ENCODE measurements at regions not wholly inside any gene's neighbourhood (a gene's known extent, or its start where the extent isn't known, plus 50 kb on each side); places are given as distances from the start of the nearest gene placed in this dataset.

DNA sequence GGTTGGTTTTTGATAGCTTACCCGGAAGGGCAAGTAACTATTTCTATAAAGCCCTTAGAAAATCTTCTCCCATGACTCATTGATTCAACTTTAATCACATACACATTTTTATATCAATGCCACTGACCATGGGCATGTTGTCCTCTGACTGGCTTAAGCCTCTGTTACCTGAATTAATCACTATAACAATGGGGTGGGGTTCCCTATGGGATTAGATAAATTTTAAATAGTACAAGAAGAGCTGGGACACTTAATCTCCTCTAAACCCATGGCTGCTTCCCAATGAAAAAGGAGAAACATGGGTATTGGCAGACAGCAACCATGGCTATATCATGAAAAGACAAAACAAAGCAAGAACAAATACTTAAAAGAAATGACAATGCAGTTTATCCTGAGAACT, 636.2 kb downstream of the BRINP1 start:
- no peak for DNase-seq (ENCODE audit: low spot score)

DNA sequence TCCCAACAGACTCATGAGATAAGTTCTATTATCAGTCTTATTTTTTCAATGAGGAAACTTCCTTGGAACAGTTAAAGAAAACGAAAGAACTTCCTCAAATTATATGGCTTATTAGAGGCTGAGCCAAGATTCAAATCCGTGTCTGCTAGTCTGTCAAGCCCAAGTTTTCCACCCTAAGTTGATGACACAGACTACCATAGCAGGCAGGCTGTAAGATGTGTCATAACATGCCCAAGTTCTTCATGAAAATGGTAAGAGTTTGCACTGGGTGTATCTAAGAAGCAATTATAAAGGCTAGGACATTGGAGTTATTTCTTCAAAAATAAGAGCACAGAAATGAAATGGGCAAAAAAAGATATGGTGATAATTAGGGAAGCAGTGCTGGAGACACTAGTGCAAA, 634.5 kb downstream of the BRINP1 start:
- DNase-seq (ENCODE audit: low spot score): no peak

DNA sequence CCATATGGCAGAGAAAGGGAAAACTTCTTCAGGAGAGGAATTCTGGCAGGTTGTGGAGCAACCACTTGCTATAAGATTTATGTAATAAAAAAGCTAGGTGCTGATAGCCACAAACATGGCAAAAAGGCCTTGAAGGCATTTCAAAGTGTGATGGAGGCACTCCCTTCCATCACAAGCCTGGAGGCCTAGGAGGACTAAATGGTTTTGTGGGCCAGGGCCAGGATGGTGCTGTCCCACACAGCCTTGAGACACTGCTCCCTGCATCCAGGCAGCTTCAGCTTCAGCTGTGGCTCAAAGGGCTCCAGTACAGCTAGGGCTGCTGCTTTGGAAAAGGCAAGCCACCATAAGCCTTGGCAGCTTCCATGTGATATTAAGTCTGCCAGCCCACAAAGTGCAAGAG, 632.8 kb downstream of the BRINP1 start:
- DNase-seq (ENCODE audit: low spot score): no peak

DNA sequence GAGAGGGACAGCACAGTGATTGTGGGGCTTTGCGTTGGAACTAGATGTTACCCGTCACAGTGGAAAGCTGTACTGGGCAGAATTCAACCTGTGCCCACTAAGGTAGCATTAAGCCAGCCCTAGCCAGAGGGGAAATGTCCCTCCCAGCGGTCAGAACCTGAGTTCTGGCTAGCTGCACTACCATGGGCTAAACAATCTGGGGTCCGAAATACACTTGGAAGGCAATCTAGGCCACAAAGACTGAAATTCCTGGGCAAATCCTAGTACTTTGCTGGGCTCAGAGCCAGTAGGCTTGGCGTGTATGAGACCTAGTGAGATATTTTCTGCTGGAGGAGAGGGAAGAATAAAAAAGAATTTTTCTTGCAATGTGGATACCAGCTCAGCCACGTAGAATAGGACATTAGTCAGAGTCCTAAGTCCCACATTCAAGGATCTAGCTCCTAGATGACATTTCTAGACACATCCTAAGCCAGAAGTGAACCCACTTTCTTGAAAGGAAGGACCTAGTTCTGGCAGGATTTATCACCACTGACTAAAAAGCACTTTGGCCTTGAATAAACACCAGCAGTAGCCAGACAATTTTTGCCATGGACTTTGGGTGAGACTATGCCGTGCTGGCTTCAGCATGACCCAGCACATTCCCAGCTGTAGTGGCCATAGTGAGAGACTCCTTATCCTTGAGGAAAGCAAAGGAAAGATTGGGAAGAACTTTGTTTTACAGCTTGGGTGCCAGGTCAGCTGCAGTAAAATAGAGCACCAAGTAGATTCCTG, 618.0 kb downstream of the BRINP1 start:
- no peak for DNase-seq (ENCODE audit: low spot score)

DNA sequence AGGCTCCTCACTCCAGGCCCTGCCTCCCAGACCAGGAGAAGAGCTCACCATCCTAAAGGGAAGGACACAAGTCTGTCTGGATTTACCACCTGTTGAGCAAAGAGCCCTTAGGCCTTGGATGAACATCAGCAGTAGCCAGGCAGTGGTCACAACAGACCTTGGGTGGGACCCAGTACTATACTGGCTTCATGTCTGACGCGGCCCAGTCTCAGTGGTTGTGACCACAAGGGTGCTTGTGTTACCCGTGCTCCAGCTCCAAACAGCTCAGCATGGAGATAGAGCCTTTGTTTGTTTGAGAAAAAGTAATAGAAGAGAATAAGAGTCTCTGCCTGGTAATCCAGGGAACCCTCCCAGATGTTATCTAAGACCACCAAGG, 617.4 kb downstream of the BRINP1 start:
- DNase-seq (ENCODE audit: low spot score): no peak

DNA sequence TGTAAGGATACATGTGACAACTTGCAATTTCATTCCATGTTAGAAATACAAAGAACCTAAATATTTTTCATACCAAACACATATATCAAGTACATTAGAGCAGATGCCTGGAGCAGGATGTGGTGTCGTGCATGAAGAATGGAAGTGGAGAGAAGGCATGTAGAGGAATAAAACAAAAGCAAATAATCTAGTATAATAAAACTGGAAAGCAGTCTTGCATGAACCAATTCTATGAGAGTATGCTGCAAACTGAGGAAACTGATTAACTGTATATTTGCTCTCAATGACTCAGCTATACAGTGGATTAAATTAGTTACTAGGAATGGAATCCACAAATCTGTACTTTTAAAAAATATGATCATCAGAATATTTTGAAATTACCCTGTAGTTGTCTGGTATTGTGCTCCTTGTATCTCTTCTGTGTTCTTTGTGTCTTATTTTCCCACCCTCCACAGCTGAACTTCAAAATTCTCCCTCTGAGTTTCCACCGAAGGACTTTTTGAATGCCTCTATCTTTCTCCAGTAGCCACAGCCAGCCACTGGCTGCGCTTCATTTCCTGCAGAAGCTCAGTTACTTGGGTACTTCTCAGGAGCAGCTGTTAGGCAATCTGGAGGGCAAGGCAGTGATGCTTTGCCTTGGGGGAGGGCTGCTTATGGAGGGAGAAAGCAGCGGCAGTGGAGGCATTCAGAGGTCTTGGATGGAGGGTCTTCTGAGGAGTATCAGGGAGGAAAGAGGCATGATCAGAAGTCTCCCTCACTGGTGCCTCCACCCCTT, 608.0 kb downstream of the BRINP1 start:
- no peak for DNase-seq (ENCODE audit: low spot score)

DNA sequence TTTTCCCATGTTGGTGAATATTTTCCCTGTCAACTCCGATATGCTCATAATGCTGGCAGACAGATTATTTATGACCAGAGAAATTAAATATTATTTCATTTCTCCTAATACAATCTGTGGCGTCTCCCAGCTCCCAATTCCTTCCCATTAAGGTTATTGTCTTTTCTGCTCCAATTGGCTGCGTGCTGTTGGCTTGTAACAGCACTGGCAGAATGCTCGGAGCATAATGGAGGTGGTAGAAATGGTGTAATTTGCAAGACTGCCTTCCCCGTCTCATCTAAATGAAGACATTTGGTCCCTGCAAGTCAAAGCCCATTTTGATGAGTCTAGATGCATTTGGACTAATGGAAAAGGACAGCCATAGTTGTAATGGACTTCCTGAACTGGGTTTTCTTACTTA, 601.7 kb downstream of the BRINP1 start:
- DNase-seq (ENCODE audit: low spot score): no peak

DNA sequence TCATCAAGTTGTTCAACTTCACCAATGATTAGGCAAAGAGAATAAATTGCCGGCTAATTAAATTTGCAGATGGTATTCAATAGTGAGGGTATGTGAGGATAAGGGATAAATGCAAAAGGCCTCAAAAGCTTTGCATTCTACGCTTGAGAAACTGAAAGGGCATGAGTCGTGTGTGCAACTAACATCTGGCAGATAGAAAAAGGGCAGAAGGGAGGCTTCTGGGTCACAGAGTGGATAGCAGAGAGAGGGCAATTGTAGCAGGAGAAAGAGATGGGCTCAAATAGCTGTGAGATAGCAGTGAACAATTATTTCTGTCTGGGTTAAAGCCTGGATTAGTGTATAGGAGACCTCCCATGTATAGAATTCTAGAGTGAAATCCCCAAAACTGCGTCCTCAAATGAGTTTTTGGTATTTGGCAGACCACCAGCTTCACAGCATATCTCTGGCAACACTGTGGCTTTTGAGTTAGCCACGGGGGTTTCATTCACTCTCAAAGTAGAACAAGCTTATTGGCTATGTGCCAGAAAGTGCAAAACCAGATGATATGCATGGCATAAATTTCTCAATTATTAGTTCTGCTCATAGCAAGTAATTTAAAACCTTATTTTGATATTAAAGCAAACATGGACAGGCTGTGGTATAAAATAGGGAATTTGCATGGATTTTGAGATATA, 586.3 kb downstream of the BRINP1 start:
- DNase-seq (ENCODE audit: low spot score): no peak

DNA sequence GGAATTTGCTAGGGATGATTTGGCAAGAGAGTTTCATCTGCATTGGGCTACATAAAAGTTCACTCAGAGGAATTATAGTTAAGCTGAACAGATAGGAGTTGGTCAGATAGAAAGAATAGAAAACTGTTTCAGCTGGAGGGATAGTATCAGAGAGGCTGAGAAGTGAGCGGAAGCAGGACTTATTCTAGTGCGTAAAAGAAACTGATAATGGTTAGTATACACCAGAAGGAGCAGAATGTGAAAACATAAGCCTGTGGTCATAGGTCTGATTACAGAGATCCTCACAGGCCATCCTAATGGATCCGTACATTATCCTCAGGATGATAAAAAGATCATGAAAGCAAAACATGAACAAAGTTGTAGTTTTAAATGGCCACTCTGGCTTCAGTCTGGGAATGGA, 585.2 kb downstream of the BRINP1 start:
- no peak for DNase-seq (ENCODE audit: low spot score)

DNA sequence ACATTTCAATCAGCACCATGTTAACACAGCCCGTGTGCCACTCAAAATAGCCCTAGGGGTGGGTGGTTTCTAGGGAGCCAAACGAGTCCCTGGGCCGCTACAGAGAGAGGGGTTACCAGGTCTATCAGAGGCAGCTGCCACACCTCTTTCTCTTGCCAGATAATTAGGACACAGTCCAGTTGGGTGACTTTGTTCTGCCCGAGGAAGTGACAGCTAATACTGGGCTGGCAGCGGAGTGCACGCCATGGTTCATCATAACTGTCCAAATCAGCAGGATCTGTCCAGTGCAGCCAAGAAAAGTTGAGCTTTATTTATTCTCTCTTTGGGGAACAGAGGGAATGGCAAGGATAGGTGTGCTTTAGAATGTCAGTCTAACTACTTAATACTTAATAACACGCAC, 583.8 kb downstream of the BRINP1 start:
- no peak for DNase-seq (ENCODE audit: low spot score)

DNA sequence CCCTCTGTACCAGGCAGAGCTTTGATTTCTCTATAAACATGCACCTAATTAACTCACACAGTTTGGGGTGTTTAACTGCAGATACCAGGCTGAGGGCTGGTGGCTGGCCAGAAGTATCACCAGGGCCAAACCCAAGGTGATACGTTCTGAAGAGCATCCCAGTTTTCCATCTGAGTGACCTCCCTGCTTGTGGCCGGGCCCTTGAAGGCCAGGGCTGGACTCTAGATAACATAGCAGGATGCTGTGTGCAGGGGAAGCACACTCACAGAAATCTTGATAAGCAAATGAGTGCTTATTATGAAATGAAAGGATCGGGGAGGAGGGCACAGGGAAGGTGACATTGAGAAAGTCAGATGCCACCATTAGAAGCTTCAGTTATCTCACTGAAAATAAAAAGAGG, 582.4 kb downstream of the BRINP1 start:
- no peak for DNase-seq (ENCODE audit: low spot score)

DNA sequence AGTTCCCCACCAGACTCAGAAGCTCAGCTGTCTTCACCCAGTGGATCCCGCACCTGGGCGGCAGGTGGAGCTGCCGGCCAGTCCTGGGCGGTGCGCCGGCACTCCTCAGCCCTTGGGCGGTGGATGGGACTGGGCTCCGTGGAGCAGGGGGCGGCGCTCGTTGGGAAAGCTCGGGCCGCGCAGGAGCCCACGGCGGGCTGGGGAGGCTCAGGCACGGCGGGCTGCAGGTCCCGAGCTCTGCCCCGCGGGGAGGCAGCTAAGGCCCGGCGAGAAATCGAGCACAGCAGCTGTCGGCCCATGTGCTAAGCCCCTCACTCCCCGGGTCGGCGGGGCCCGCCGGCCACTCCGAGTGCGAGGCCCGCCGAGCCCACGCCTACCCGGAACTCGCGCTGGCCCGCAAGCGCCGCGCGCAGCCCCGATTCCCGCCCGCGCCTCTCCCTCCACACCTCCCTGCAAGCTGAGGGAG, 560.0 kb downstream of the BRINP1 start:
- no peak for DNase-seq (ENCODE audit: low spot score)

DNA sequence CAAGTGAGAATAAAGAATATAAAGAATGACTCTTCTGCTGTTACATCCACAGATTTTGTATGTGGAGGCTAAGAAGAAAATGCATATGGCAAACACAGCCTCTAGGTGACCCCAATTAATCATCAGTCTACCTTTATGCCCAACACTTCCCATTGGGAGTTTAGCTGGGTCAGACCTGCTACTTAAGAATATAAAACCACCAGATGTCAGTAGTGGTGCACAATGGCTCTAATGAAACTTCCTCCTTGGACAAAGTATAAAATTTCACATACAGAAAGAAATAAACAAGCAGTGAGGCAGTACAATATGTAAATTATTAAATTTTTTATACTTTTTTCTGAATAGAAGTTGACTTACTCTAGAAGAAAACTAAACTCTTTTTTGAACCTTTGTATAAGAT, 539.9 kb downstream of the BRINP1 start:
- peak; percentile 28 for DNase-seq (ENCODE audit: low spot score)

DNA sequence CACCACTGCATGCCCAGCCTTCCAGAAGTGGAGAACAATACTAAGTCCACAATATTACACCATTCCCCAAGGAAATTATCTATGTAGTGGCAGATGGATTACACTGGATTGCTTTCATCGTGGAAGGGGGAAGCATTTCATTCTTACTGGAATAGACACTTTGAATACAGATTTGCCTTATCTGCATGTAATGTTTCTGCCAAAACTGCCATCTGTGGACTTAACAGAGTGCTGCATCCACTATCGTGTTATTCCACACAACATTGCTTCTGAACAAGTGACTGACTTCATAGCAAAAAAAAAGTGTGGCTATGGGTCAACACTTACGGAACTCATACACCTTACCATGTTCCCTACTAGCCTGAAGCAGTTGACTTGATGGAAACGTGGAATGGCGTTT, 536.9 kb downstream of the BRINP1 start:
- no peak for DNase-seq (ENCODE audit: low spot score)

DNA sequence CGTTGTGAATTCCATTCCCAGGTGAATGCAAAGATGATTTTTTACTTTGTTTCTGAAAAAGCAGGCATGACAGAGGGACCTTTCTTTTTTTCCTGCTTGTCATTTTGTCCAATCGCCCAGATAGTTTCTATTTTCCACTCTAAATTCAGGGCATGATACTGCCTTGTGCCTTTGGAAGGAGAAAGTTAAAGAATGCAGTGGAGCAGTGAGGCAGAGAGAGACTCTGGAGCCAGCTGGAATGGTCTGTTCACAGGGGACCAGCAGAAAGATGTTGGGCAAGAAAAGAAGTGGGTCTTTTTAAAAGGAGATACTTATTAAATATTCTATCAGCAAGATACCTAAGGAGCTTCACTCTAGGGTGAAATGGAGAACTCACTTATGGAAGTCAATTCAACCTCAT, 532.3 kb downstream of the BRINP1 start:
- DNase-seq (ENCODE audit: low spot score): no peak

DNA sequence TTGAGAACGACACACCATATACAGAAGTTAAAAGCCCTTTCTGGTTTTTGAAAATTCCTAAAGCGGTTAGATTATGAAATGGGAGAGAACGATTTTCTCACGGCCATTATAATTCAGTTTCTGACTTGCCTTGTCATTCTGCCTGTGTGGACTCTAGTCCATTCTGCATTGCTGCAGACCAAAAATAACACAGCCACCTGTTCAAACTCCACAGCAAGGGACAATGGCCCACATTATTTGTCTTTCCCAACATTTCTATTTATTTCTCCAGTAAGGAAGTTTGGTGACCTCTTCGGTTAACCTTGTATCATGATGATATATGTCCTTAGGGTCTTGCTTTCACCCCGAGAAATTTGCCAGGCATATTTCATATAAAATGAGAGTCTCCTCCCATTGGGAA, 497.7 kb downstream of the BRINP1 start:
- DNase-seq (ENCODE audit: low spot score): no peak

DNA sequence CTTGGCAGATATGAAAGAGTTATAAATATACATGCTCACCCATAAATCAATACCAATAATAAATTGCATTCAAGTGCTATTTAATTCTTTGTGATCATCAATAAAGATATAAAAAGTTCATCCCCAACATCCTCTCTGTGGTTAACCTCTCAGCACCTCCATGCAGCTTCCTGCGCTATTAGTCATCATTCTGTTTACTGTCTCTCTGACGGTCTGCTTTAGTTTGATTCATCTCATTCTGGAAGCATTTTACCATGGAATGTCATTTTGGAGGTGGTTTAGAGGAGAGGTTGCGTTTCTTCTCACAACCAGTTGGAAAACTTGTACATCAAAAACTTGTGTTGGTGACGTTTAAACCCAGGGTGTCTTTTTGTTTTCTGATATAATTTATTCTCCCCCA, 486.6 kb downstream of the BRINP1 start:
- DNase-seq (ENCODE audit: low spot score): no peak

DNA sequence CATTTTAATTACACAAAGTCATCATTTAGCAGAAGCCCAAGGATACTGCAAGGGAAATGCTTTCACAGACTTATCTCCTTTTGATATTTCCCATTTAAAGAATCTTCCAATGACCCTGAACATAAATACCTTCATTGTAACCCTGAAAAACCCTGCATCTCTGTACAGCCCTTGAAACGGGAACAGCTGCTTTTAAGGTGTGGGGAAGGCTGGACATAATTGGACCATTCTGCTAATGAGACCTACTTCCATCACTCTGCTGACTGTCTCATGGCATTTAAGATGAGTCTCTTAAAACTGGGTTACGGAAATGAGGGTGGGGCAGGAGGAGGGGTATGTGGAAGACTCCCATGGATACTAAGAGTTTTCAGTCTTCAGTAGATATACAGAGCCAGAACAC, 485.8 kb downstream of the BRINP1 start:
- DNase-seq (ENCODE audit: low spot score): no peak

DNA sequence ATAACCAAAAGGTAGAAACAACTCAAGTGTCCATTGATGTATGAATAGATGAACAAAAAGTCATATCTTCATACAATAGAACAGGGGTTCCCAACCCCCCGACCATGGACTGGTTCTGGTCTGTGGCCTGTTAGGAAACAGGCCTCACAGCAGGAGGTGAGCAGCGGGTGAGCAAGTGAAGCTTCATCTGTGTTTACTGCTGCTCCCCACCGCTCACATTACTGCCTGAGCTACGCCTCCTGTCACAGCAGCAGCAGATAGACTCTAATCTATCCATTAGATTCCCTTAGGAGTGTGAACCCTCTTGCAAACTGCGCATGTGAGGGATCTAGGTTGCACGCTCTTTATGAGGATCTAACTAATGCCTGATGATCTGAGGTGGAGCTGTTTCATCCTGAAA, 478.0 kb downstream of the BRINP1 start:
- DNase-seq (ENCODE audit: low spot score): no peak

DNA sequence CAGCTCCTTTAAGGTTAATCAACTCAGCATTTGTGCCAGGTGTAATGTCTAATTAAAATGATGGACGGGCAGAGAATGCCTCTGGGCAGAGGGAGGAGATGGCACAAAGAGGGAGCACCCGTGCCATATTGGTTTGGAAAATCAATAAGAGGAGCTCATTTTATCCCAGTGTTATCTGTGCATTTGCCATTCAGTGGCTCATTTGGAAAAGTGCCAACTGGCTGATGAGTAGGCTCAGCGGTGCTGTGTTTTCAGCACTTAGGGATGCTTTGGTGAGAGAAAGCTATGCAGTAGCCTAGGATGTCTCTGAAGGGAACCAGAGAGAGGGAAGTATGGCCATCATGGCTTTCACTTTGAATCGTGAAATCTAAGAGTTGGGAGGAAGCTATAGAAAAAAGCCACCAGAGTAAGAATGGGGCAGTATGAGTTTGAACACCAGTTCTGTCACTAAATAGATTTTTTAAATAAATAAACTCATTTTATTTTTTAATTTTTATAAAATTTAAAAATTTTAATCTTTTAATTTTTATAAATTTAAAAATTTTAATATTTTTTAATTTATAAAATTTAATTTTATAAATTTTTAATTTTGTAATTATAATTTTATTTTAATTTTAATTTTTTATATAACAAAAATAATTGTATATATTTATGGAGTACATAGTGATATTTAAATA, 472.8 kb downstream of the BRINP1 start:
- no peak for DNase-seq (ENCODE audit: low spot score)

DNA sequence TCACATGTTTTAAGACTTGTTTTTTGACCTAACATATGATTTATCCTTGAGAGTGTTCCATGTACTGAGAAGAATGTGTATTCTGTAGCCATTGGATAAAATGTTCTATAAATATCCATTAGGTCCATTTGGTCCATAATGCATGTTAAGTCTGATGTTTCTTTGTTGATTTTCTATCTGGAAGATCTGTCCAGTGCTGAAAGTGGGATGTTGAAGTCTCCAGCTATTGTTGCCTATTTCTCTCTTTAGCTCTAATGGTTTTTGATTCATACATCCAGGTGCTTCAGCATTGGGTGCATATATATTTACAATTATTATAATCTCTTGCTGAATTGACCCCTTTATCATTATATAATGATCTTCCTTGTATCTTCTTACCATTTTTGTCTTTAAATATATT, 451.1 kb downstream of the BRINP1 start:
- no peak for DNase-seq (ENCODE audit: low spot score)

DNA sequence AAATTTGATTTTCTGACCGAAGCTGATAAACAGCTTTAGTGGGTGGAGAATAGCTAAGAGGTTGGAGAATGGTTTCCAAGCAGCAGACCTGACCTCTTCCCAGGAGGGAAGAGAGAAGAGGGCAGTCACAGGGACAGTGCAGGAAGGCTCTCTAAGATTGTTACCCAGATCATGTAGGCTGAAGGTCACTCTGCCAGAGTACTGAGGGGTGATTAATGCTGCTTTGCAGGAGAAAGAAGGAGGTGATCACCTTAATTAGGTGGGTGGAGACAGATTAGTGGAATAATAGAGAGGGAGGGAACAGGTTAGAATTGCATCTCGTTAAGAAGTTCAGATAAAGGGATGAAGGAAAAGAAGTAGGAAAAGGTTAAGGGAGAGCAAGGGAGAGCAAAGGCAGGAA, 440.5 kb downstream of the BRINP1 start:
- no peak for DNase-seq (ENCODE audit: low spot score)

Data from HT-29 (cell line).